Panc1 (cell line): ENCODE measurements at regions not wholly inside any gene's neighbourhood (a gene's known extent, or its start where the extent isn't known, plus 50 kb on each side); places are given as distances from the start of the nearest gene placed in this dataset.

Experiments used
- ATAC-seq: fragments of 200-7000 bp; cut with Tn5 transposase; 2 replicates; pipeline ENCODE4 v1.9.1; 2020; ENCODE audit warnings: mild to moderate bottlenecking, moderate library complexity
- BruUV-seq: library from RNA; stranded (reverse); fragments of 400-500 nt; replicated peaks from 2 replicates; lab custom pipeline; 2021; lab: Mats Ljungman, UMichigan
- CTCF ChIA-PET: fragments of 300-600 bp; sonication (Branson Sonifier 250); formaldehyde crosslinking; loops from one replicate; lab custom pipeline; 2022; ENCODE audit warnings: antibody characterized with exemption; lab: Charles Lee
- POLR2A ChIA-PET: fragments of 300-600 bp; sonication (Branson Sonifier 250); formaldehyde crosslinking; loops from one replicate; lab custom pipeline; 2022; ENCODE audit warnings: antibody characterized with exemption; lab: Charles Lee
- DNase-seq: peaks from one replicate; pipeline ENCODE4 v3.0.0-alpha.2; 2010; ENCODE audit warnings: low read depth, low spot score
- H3K27ac ChIP-seq: 2 replicates; pipeline ENCODE4 v1.5.1; 2011; ENCODE audit warnings: mild to moderate bottlenecking, low read length, inconsistent platforms
- H3K27me3 ChIP-seq: fragments of 200-500 bp; sonication (Bioruptor generic); 2 replicates; pipeline ENCODE4 v1.6.0; 2014; ENCODE audit warnings: low read length, inconsistent platforms; ENCODE audit not compliant: control insufficient read depth, insufficient read depth
- H3K36me3 ChIP-seq: fragments of 200-500 bp; sonication (Bioruptor generic); 2 replicates; pipeline ENCODE4 v1.5.1; 2014; ENCODE audit warnings: inconsistent platforms, mild to moderate bottlenecking, low read length, moderate library complexity; ENCODE audit not compliant: control insufficient read depth, insufficient read depth
- H3K4me1 ChIP-seq: 2 replicates; pipeline ENCODE4 v1.5.1; 2011; ENCODE audit warnings: inconsistent platforms, mild to moderate bottlenecking, low read length, moderate library complexity; ENCODE audit not compliant: control insufficient read depth, insufficient read depth
- H3K4me3 ChIP-seq, 2 experiments: 2 replicates each; pipeline ENCODE4 v1.5.1; 2011 to 2012; ENCODE audit warnings: low read depth in 2 of 2, low read length in 2 of 2, mild to moderate bottlenecking in 2 of 2, inconsistent platforms in 1 of 2, moderate library complexity in 1 of 2
- H3K9me3 ChIP-seq: fragments of 200-500 bp; sonication (Bioruptor generic); 2 replicates; pipeline ENCODE4 v1.5.1; 2014; ENCODE audit warnings: low read depth, mild to moderate bottlenecking, inconsistent platforms, low read length, moderate library complexity; ENCODE audit not compliant: control insufficient read depth, insufficient read depth
- POLR2AphosphoS5 ChIP-seq: IDR thresholded peaks from 2 replicates; pipeline ENCODE4 v1.6.1; 2012; ENCODE audit warnings: mild to moderate bottlenecking, low read depth, low read length, moderate library complexity
- REST ChIP-seq, 2 experiments: IDR thresholded peaks; 2 replicates each; pipeline ENCODE4 v1.6.1; 2011 to 2012; ENCODE audit warnings: low read depth in 2 of 2, control low read depth in 1 of 2, low read length in 1 of 2, mild to moderate bottlenecking in 1 of 2, moderate library complexity in 1 of 2; ENCODE audit not compliant: insufficient read depth in 1 of 2
- SIN3A ChIP-seq: IDR thresholded peaks from 2 replicates; pipeline ENCODE4 v1.6.1; 2012; ENCODE audit warnings: low read depth, mild to moderate bottlenecking, low read length, moderate library complexity, borderline replicate concordance; ENCODE audit not compliant: insufficient read depth
- TCF7L2 ChIP-seq: IDR thresholded peaks from 2 replicates; pipeline ENCODE4 v1.6.1; 2011; ENCODE audit warnings: mild to moderate bottlenecking, low read depth, low read length, inconsistent platforms
- in situ Hi-C: cut with HindIII; loops from 2 replicates; pipeline ENCODE4 v1.10.0; 2016; ENCODE audit warnings: low sequenced_read_pairs, low pct_unique_long_range_greater_than_20kb
- intact Hi-C: fragments of 100-400 bp; cut with micrococcal nuclease; formaldehyde crosslinking; loops from one replicate; pipeline ENCODE4 v1.10.0; 2022; ENCODE audit not compliant: unreplicated experiment
- TF ChIP-seq, protein P1 (sequence below): fragments of 450-650 bp; IDR thresholded peaks from 2 replicates; pipeline ENCODE4 v1.5.1; 2017; ENCODE audit warnings: mild to moderate bottlenecking

DNA sequence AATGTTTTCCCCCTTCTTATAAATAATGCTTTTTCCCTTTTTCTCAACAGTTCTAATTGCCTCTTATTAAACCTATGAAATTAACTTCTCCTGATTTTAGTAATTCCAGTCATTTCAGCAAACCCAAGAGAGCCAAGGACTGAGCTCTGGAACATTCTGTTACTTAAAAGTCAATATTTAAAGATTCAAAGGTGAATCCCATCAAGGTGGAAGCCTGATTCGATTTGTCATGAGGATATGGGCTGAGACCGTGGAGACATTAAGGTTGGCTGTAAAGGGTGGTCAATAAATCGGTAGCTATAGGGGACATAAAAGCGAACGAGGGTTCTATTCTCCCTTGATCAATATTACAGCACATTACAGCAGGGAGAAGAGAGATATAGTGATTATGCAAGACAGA is 66.6 kb upstream of the NELL2 start:
- no peaks in the 10 kb centered on the region for H3K36me3 ChIP-seq
- ChIA-PET POLR2A (no interaction called here), CTCF (no interaction called here)
- in situ Hi-C loops (no loop called here), intact Hi-C loops (no loop called here)
- no peak for ATAC-seq
- BruUV-seq, result no TSS peak
- no peak for TF ChIP-seq SIN3A
- TF ChIP-seq POLR2AphosphoS5, result no peak
- TF ChIP-seq REST (IDR thresholded peaks at IDR 0.05; ENCODE audit: insufficient read depth in 1 of 2, low read depth in 2 of 2, low read length in 1 of 2), result no peak
- TF ChIP-seq, protein P1, sequence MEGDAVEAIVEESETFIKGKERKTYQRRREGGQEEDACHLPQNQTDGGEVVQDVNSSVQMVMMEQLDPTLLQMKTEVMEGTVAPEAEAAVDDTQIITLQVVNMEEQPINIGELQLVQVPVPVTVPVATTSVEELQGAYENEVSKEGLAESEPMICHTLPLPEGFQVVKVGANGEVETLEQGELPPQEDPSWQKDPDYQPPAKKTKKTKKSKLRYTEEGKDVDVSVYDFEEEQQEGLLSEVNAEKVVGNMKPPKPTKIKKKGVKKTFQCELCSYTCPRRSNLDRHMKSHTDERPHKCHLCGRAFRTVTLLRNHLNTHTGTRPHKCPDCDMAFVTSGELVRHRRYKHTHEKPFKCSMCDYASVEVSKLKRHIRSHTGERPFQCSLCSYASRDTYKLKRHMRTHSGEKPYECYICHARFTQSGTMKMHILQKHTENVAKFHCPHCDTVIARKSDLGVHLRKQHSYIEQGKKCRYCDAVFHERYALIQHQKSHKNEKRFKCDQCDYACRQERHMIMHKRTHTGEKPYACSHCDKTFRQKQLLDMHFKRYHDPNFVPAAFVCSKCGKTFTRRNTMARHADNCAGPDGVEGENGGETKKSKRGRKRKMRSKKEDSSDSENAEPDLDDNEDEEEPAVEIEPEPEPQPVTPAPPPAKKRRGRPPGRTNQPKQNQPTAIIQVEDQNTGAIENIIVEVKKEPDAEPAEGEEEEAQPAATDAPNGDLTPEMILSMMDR, result no peak
- no peak for TF ChIP-seq TCF7L2
- no peak overlapping the region for H3K27ac ChIP-seq
- H3K4me1 ChIP-seq, result no peaks in the 10 kb centered on the region
- H3K4me3 ChIP-seq, result no peak overlapping the region
- H3K27me3 ChIP-seq, result no peaks in the 10 kb centered on the region
- no peak for DNase-seq
- H3K9me3 ChIP-seq, result no peaks in the 10 kb centered on the region

- Histone ChIP-seq H3K4me3 (no peak overlapping the region), H3K36me3 (no peaks in the 10 kb centered on the region), H3K9me3 (no peaks in the 10 kb centered on the region), H3K27me3 (no peaks in the 10 kb centered on the region), H3K4me1 (no peaks in the 10 kb centered on the region), H3K27ac (no peak overlapping the region)
- CTCF ChIA-PET, result interaction anchor here (0.9 kb wide), 1 partner anchor 916 kb away, joined by 3 read pairs; no protein-coding TSS in a partner anchor
- intact Hi-C loops (loop anchor here (5.0 kb wide), 2 partner anchors 159 to 914 kb away; no protein-coding TSS in a partner anchor), in situ Hi-C loops (no loop called here)
- no TSS peak for BruUV-seq
- POLR2A ChIA-PET, result no interaction called here
- DNase-seq, result no peak
- no peak for ATAC-seq
- TF ChIP-seq, protein P1, result peak; percentile 59; the same call in 1 of the 2 replicates
- TF ChIP-seq POLR2AphosphoS5, result no peak
These were observed 55.0 kb upstream of the NELL2 start for GRCh38 chr12:44930972-44931600.
